SU-DHL-6 (cell line): ENCODE measurements at regions not wholly inside any gene's neighbourhood (a gene's known extent, or its start where the extent isn't known, plus 50 kb on each side); places are given as distances from the start of the nearest gene placed in this dataset.

Source experiments
- H2AFZ ChIP-seq: fragments of 200-600 bp; sonication (generic); 2 replicates; pipeline ENCODE4 v1.6.1; 2014; ENCODE audit warnings: low read depth, mild to moderate bottlenecking, moderate library complexity, mixed read lengths, antibody characterized with exemption, low read length; ENCODE audit not compliant: severe bottlenecking
- H3F3A ChIP-seq: fragments of 200-600 bp; shearing (Covaris generic); 2 replicates; pipeline ENCODE4 v1.6.0; 2016; ENCODE audit warnings: antibody characterized with exemption, mild to moderate bottlenecking; ENCODE audit not compliant: insufficient read depth
- H3K27ac ChIP-seq: fragments of 200-600 bp; sonication (generic); 2 replicates; pipeline ENCODE4 v1.5.1; 2016; ENCODE audit warnings: low read depth, mild to moderate bottlenecking, low read length, moderate library complexity, mixed read lengths
- H3K27me3 ChIP-seq: fragments of 200-600 bp; sonication (generic), shearing (Covaris generic); 2 replicates; pipeline ENCODE4 v1.6.0; 2014; ENCODE audit warnings: mild to moderate bottlenecking, low read length
- H3K36me3 ChIP-seq: fragments of 200-600 bp; sonication (generic); 2 replicates; pipeline ENCODE4 v1.6.1; 2014; ENCODE audit warnings: mild to moderate bottlenecking, low read length, mixed read lengths
- H3K4me2 ChIP-seq: fragments of 300-600, 200-600 bp; shearing (Covaris generic), sonication (generic); 2 replicates; pipeline ENCODE4 v1.6.0; 2014; ENCODE audit warnings: low read length, low read depth, mild to moderate bottlenecking; ENCODE audit not compliant: poor library complexity, severe bottlenecking
- H3K4me3 ChIP-seq: fragments of 200-600 bp; sonication (generic); 2 replicates; pipeline ENCODE4 v1.5.1; 2014; ENCODE audit warnings: antibody characterized with exemption, low read length, mild to moderate bottlenecking, mixed read lengths; ENCODE audit not compliant: insufficient read depth, poor library complexity, severe bottlenecking
- H3K79me2 ChIP-seq: fragments of 200-600 bp; sonication (generic); 2 replicates; pipeline ENCODE4 v1.6.1; 2014; ENCODE audit warnings: mild to moderate bottlenecking, low read length, moderate library complexity; ENCODE audit not compliant: insufficient read depth
- H3K9ac ChIP-seq: fragments of 200-600 bp; sonication (generic); 2 replicates; pipeline ENCODE4 v1.7.0; 2014; ENCODE audit warnings: mild to moderate bottlenecking, low read length
- H3K9me2 ChIP-seq: fragments of 200-600 bp; sonication (generic); replicated peaks from 2 replicates; pipeline ENCODE4 v1.6.1; 2014; ENCODE audit warnings: low read length; ENCODE audit not compliant: insufficient read depth
- H3K9me3 ChIP-seq: fragments of 200-600 bp; sonication (generic); 2 replicates; pipeline ENCODE4 v1.6.1; 2014; ENCODE audit warnings: low read length, mixed read lengths; ENCODE audit not compliant: insufficient read depth
- H4K20me1 ChIP-seq: fragments of 200-600 bp; sonication (generic); 2 replicates; pipeline ENCODE4 v1.6.1; 2014; ENCODE audit warnings: low read depth, mild to moderate bottlenecking, antibody characterized with exemption, low read length, moderate library complexity, mixed read lengths
- CTCF ChIP-seq: fragments of 200-600 bp; sonication (generic); IDR thresholded peaks from one replicate; pipeline ENCODE4 v1.5.1; 2017; ENCODE audit warnings: antibody characterized with exemption, mild to moderate bottlenecking, low read length, moderate library complexity; ENCODE audit not compliant: insufficient read depth, poor library complexity, severe bottlenecking
- EZH2phosphoT487 ChIP-seq: fragments of 200-600 bp; sonication (generic), shearing (Covaris generic); conservative IDR thresholded peaks from 2 replicates; pipeline ENCODE4 v1.6.1; 2018; ENCODE audit warnings: mild to moderate bottlenecking, antibody characterized with exemption, low read length, moderate library complexity, mixed read lengths

DNA sequence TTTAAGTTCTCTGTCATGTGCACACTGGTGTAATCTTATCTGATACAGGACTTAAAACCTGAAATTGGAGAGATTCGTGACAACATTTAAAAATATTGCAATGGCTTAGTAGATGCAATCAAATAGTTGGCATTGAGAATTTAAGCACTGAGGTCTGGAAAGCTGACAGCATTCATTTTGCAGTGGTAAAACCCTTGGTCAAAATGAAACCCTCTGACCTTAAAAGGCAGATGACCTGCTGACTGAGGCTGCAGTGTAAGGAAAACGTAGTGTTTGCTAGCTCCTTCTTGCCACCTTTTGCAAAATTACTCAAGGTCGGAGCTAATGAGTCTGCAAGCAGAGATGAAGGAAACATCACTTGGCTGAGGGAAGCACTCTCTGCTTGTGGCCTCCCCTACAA lies 150.6 kb downstream of the KCTD12 start:
- Histone ChIP-seq H3F3A (no peaks in the 10 kb centered on the region), H4K20me1 (no peaks in the 10 kb centered on the region), H3K9me3 (no peaks in the 10 kb centered on the region), H3K9ac (no peak overlapping the region), H3K36me3 (no peaks in the 10 kb centered on the region), H3K4me2 (no peak overlapping the region), H2AFZ (no peak overlapping the region), H3K27ac (no peak overlapping the region), H3K27me3 (no peaks in the 10 kb centered on the region), H3K4me3 (no peak overlapping the region), H3K9me2 (no peaks in the 10 kb centered on the region), H3K79me2 (no peaks in the 10 kb centered on the region)
- TF ChIP-seq EZH2phosphoT487 (no peak), CTCF (no peak)

- no peaks in the 10 kb centered on the region for H3F3A ChIP-seq
- no peaks in the 10 kb centered on the region for H3K79me2 ChIP-seq
- H3K27me3 ChIP-seq = no peaks in the 10 kb centered on the region
- H4K20me1 ChIP-seq = no peaks in the 10 kb centered on the region
- H3K9ac ChIP-seq = no peak overlapping the region
- TF ChIP-seq CTCF (no peak), EZH2phosphoT487 (no peak)
- H3K4me2 ChIP-seq = no peak overlapping the region
- no peaks in the 10 kb centered on the region for H3K9me2 ChIP-seq
- no peak overlapping the region for H3K27ac ChIP-seq
- H3K36me3 ChIP-seq = no peaks in the 10 kb centered on the region
- no peaks in the 10 kb centered on the region for H3K9me3 ChIP-seq
- H3K4me3 ChIP-seq = no peak overlapping the region
- no peak overlapping the region for H2AFZ ChIP-seq
These were observed 152.5 kb downstream of the KCTD12 start for GRCh38 chr13:76733671-76734070.

- Histone ChIP-seq H3K36me3 (no peaks in the 10 kb centered on the region), H3K9me2 (no peaks in the 10 kb centered on the region), H3K9me3 (no peaks in the 10 kb centered on the region), H4K20me1 (no peaks in the 10 kb centered on the region), H3K4me2 (no peak overlapping the region), H2AFZ (no peak overlapping the region), H3K27ac (no peak overlapping the region), H3F3A (no peaks in the 10 kb centered on the region), H3K79me2 (no peaks in the 10 kb centered on the region), H3K4me3 (no peak overlapping the region), H3K9ac (no peak overlapping the region), H3K27me3 (no peaks in the 10 kb centered on the region)
- TF ChIP-seq CTCF (no peak), EZH2phosphoT487 (no peak)
These were observed 153.8 kb downstream of the KCTD12 start for GRCh38 chr13:76732367-76732766.

GRCh38 chr13:76730220-76730619 lies 156.0 kb downstream of the KCTD12 start:
- H3K9me2 ChIP-seq = no peaks in the 10 kb centered on the region
- H3K9ac ChIP-seq = no peak overlapping the region
- H3F3A ChIP-seq = no peaks in the 10 kb centered on the region
- no peak overlapping the region for H2AFZ ChIP-seq
- no peak overlapping the region for H3K4me2 ChIP-seq
- no peaks in the 10 kb centered on the region for H3K9me3 ChIP-seq
- H3K27ac ChIP-seq = no peak overlapping the region
- TF ChIP-seq EZH2phosphoT487 (no peak), CTCF (no peak)
- H3K36me3 ChIP-seq = no peaks in the 10 kb centered on the region
- no peak overlapping the region for H3K4me3 ChIP-seq
- H3K79me2 ChIP-seq = no peaks in the 10 kb centered on the region
- H3K27me3 ChIP-seq = no peaks in the 10 kb centered on the region
- H4K20me1 ChIP-seq = no peaks in the 10 kb centered on the region
